IMR-90 (cell line): ENCODE measurements at regions not wholly inside any gene's neighbourhood (a gene's known extent, or its start where the extent isn't known, plus 50 kb on each side); places are given as distances from the start of the nearest gene placed in this dataset.

ENCODE experiments used
- ATAC-seq: fragments of 200-7000 bp; cut with Tn5 transposase; 2 replicates; pipeline ENCODE4 v1.9.1; 2020; ENCODE audit warnings: low read depth, mild to moderate bottlenecking, moderate library complexity
- BruUV-seq: library from RNA; stranded (reverse); fragments of 400-500 nt; replicated peaks from 2 replicates; lab custom pipeline; 2021; lab: Mats Ljungman, UMichigan
- CTCF ChIA-PET: fragments of 300-600 bp; formaldehyde crosslinking; extraction: SDS; loops from one replicate; lab custom pipeline; 2021; ENCODE audit warnings: antibody characterized with exemption; lab: Yijun Ruan, JAX
- POLR2A ChIA-PET: fragments of 300-600 bp; sonication (Branson Sonifier 250); formaldehyde crosslinking; loops from one replicate; lab custom pipeline; 2022; ENCODE audit warnings: antibody characterized with exemption; ENCODE audit not compliant: unreplicated experiment; lab: Charles Lee
- DNase-seq: peaks from one replicate; pipeline ENCODE4 v3.0.0; 2013
- H2AFZ ChIP-seq: replicated peaks from 2 replicates; pipeline ENCODE3; 2013; ENCODE audit warnings: low read length, mild to moderate bottlenecking; ENCODE audit not compliant: poor library complexity
- H2AK5ac ChIP-seq: 2 replicates; pipeline ENCODE4 v1.6.1; 2013; ENCODE audit warnings: low read depth, low read length, inconsistent platforms
- H2AK9ac ChIP-seq: replicated peaks from 2 replicates; pipeline ENCODE3; 2013; ENCODE audit warnings: mild to moderate bottlenecking, low read depth, low read length, moderate library complexity; ENCODE audit not compliant: poor library complexity
- H2BK120ac ChIP-seq: 2 replicates; pipeline ENCODE4 v1.6.1; 2013; ENCODE audit warnings: low read depth, low read length, inconsistent platforms
- H2BK15ac ChIP-seq: 3 replicates; pipeline ENCODE4 v1.6.1; 2013; ENCODE audit warnings: low read depth, low read length, inconsistent platforms
- H2BK20ac ChIP-seq: 2 replicates; pipeline ENCODE4 v1.6.1; 2013; ENCODE audit warnings: low read depth, mild to moderate bottlenecking, inconsistent platforms, low read length, moderate library complexity
- H2BK5ac ChIP-seq: 2 replicates; pipeline ENCODE4 v1.6.1; 2013; ENCODE audit warnings: mild to moderate bottlenecking, low read depth, low read length, inconsistent platforms; ENCODE audit not compliant: poor library complexity, severe bottlenecking
- H3K14ac ChIP-seq: replicated peaks from 2 replicates; pipeline ENCODE4 v1.6.1; 2013; ENCODE audit warnings: low read depth, low read length, inconsistent platforms
- H3K18ac ChIP-seq: 2 replicates; pipeline ENCODE4 v1.6.1; 2013; ENCODE audit warnings: low read depth, low read length, control low read depth
- H3K23ac ChIP-seq: 2 replicates; pipeline ENCODE4 v1.6.1; 2013; ENCODE audit warnings: low read depth, low read length, inconsistent platforms
- H3K27ac ChIP-seq: 2 replicates; pipeline ENCODE4 v1.5.1; 2013; ENCODE audit warnings: mild to moderate bottlenecking, control low read depth, low read length; ENCODE audit not compliant: insufficient read depth
- H3K27me3 ChIP-seq: 2 replicates; pipeline ENCODE4 v1.6.1; 2013; ENCODE audit warnings: low read length; ENCODE audit not compliant: control insufficient read depth, insufficient read depth
- H3K36me3 ChIP-seq: 2 replicates; pipeline ENCODE4 v1.6.1; 2013; ENCODE audit warnings: low read length, mixed read lengths; ENCODE audit not compliant: control insufficient read depth, insufficient read depth
- H3K4ac ChIP-seq: 2 replicates; pipeline ENCODE4 v1.6.1; 2013; ENCODE audit warnings: low read depth, low read length, inconsistent platforms
- H3K4me1 ChIP-seq: 2 replicates; pipeline ENCODE4 v1.6.1; 2013; ENCODE audit warnings: low read length, mixed read lengths; ENCODE audit not compliant: control insufficient read depth, insufficient read depth
- H3K4me2 ChIP-seq: 2 replicates; pipeline ENCODE4 v1.6.1; 2013; ENCODE audit warnings: low read depth, mild to moderate bottlenecking, control low read depth, low read length, moderate library complexity
- H3K4me3 ChIP-seq: 2 replicates; pipeline ENCODE4 v1.5.1; 2013; ENCODE audit warnings: low read depth, mild to moderate bottlenecking, control low read depth, low read length, moderate library complexity; ENCODE audit not compliant: insufficient read depth
- H3K56ac ChIP-seq: 2 replicates; pipeline ENCODE4 v1.6.1; 2013; ENCODE audit warnings: low read length, inconsistent platforms; ENCODE audit not compliant: insufficient read depth; ENCODE audit errors: extremely low read depth
- H3K79me1 ChIP-seq, 2 experiments: 2 replicates each; pipeline ENCODE4 v1.6.1; 2013; ENCODE audit warnings: low read length in 2 of 2, inconsistent platforms in 1 of 2, low read depth in 1 of 2
- H3K9ac ChIP-seq: 2 replicates; pipeline ENCODE4 v1.6.1; 2013; ENCODE audit warnings: low read depth, low read length, control low read depth
- H3K9me1 ChIP-seq: 2 replicates; pipeline ENCODE4 v1.6.1; 2013; ENCODE audit warnings: low read length, inconsistent platforms; ENCODE audit not compliant: insufficient read depth
- H3K9me3 ChIP-seq: 2 replicates; pipeline ENCODE4 v1.6.1; 2013; ENCODE audit warnings: low read length; ENCODE audit not compliant: control insufficient read depth, insufficient read depth
- H4K20me1 ChIP-seq: 2 replicates; pipeline ENCODE4 v1.6.1; 2013; ENCODE audit warnings: low read length, inconsistent platforms; ENCODE audit not compliant: insufficient read depth
- H4K5ac ChIP-seq: 2 replicates; pipeline ENCODE4 v1.6.1; 2013; ENCODE audit warnings: mild to moderate bottlenecking, low read depth, low read length, control low read depth
- H4K8ac ChIP-seq, 2 experiments: 2 replicates each; pipeline ENCODE4 v1.6.1; 2013; ENCODE audit warnings: low read depth in 2 of 2, low read length in 2 of 2, control low read depth in 1 of 2, inconsistent platforms in 1 of 2
- H4K91ac ChIP-seq: 2 replicates; pipeline ENCODE4 v1.6.1; 2013; ENCODE audit warnings: low read depth, low read length, inconsistent platforms; ENCODE audit not compliant: insufficient read depth
- NFE2L2 ChIP-seq: fragments of 150-350 bp; IDR thresholded peaks from 2 replicates; pipeline ENCODE4 v1.6.1; 2016; ENCODE audit warnings: low read depth, mild to moderate bottlenecking, low read length
- WGBS, 2 experiments: methylation state at CpG; one replicate each; pipeline versions ENCODE4 v1.1.5 to v1.1.7; 2013; ENCODE audit warnings: missing lambda C conversion rate in 2 of 2; ENCODE audit not compliant: insufficient read length in 1 of 2; ENCODE audit errors: extremely low coverage in 2 of 2; 5-methylcytosine and 5-hydroxymethylcytosine counted together
- dilution Hi-C: fragments of 300-500 bp; cut with HindIII; formaldehyde crosslinking; loops from one replicate; pipeline ENCODE4 v1.14.3; 2018; ENCODE audit warnings: low sequenced_read_pairs; ENCODE audit not compliant: unreplicated experiment
- in situ Hi-C: fragments of 300-500 bp; cut with MboI; formaldehyde crosslinking; loops from 3 replicates; pipeline ENCODE4 v1.14.3; 2019; ENCODE audit warnings: low sequenced_read_pairs, inconsistent platforms, mixed read lengths
- intact Hi-C: fragments of 100-400 bp; cut with micrococcal nuclease; formaldehyde crosslinking; loops from 2 replicates; pipeline ENCODE4 v1.10.0; 2022

GRCh38 chr4:101439926-101440325 is 92.6 kb upstream of the PPP3CA start:
- intact Hi-C loops: no loop called here
- Histone ChIP-seq H3K4me3 (no peak overlapping the region), H3K27ac (no peak overlapping the region), H3K9me1 (no peaks in the 10 kb centered on the region), H2BK20ac (no peak overlapping the region), H3K4me2 (peak overlapping the region; percentile 28; the same call in 1 of the 2 replicates), H2BK15ac (no peak overlapping the region), H3K18ac (no peak overlapping the region), H2AK9ac (no peak overlapping the region), H3K9me3 (no peaks in the 10 kb centered on the region), H2AFZ (no peak overlapping the region), H3K4ac (no peak overlapping the region), H3K9ac (no peak overlapping the region), H4K91ac (no peak overlapping the region), H4K5ac (no peak overlapping the region), H3K14ac (no peak overlapping the region), H3K56ac (no peak overlapping the region), H4K8ac (no peak overlapping the region), H3K23ac (no peak overlapping the region), H3K4me1 (no peaks in the 10 kb centered on the region), H2BK5ac (no peak overlapping the region), H4K20me1 (no peaks in the 10 kb centered on the region), H2BK120ac (no peak overlapping the region), H2AK5ac (no peak overlapping the region), H3K36me3 (no peaks in the 10 kb centered on the region), H3K79me1 (no peaks in the 10 kb centered on the region), H3K27me3 (no peaks in the 10 kb centered on the region)
- in situ Hi-C loops: no loop called here
- TF ChIP-seq NFE2L2: no peak
- DNase-seq: peak; percentile 15
- dilution Hi-C loops: no loop called here
- CTCF ChIA-PET: no interaction called here
- POLR2A ChIA-PET: no interaction called here
- BruUV-seq: no TSS peak
- WGBS, 2 experiments: no CpG with 5 or more reads among the region's 2 CpGs
- no peak; the same call in 1 of the 2 replicates for ATAC-seq
